ENCODE measurements at regions not wholly inside any gene's neighbourhood (a gene's known extent, or its start where the extent isn't known, plus 50 kb on each side); places are given as distances from the start of the nearest gene placed in this dataset.
"Not testable (repeated sequence)": the region's sequence is repeated elsewhere in the genome, so short reads cannot be mapped to it uniquely, and the experiment has no call there.

DNA sequence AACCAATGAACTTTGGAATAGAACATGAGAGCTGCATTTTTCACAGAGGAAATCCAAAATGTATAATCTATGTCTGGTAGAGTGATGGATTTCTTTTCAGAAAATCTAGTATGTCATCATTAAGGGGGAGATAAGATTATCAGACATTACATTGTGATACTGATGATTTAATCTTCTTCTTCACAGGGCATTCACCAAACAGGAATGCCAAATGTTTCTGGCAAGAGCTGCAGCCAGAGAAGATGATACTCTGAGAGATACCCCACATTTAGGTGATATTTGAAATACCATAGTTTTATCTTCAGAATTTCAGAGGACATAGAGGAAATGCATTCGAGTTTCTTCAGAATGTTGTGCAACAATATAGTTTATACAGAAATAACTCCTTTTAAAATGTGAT lies 1523.7 kb upstream of the ADGRL3 start:
- no peaks in the 10 kb centered on the region for H3K4me1 Mint-ChIP-seq
- DNase-seq (ENCODE audit: low spot score) (no peak), ATAC-seq (no peak)
- no peaks in the 10 kb centered on the region for H3K27me3 Mint-ChIP-seq (ENCODE audit: low read depth)
- 0 out of 2 replicates have a peak, but pooled peaks cover 4% of the 10 kb centered on the region for H3K9me3 Mint-ChIP-seq
- ChIA-PET POLR2A (no interaction called here), CTCF (no interaction called here)
- no peak overlapping the region for H3K27ac Mint-ChIP-seq
- no peaks in the 10 kb centered on the region for H3K36me3 Mint-ChIP-seq
- no peak overlapping the region for H3K4me3 Mint-ChIP-seq
- TF ChIP-seq, protein P1, sequence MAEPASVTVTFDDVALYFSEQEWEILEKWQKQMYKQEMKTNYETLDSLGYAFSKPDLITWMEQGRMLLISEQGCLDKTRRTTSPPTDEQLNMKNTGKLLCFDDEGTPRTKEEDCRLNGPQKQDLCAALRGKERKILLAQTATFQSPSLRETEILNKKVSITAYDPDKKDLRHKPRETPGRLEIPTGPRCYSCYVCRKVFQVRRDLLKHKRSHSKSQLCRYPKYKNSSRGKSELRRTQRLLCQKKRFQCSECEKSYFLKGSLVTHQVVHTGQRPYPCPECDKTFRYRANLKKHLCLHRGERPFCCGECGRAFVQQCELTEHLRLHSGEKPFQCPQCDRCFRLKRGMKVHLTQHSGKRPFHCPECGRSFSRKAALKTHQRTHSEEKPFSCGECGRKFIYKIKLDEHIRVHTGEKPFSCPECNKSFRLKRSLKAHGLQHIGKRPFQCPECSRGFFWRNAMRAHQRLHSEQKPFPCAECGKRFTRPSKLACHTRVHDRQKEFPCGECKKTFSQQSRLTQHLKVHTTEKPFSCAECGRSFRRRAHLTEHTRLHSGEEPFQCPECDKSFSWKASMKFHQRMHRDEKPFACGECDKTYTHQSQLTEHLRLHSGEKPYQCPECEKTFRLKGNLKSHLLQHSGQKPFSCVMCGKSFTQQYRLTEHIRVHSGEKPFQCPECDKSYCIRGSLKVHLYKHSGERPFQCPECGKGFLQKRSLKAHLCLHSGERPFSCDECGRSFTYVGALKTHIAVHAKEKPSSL (CRISPR knock-in tag; conservative IDR thresholded peaks at IDR 0.05) = no peak
- TF ChIP-seq GTF2I (CRISPR knock-in tag; conservative IDR thresholded peaks at IDR 0.05) = no peak
- TF ChIP-seq SMAD4 (CRISPR knock-in tag; IDR thresholded peaks at IDR 0.05) = no peak
- TF ChIP-seq GRHL2 (CRISPR knock-in tag; IDR thresholded peaks at IDR 0.05; ENCODE audit: insufficient replicate concordance, severe bottlenecking) = no peak
- no peak for TF ChIP-seq GABPB1 (CRISPR knock-in tag; IDR thresholded peaks at IDR 0.05)
- no peak for TF ChIP-seq NFE2L1 (CRISPR knock-in tag; IDR thresholded peaks at IDR 0.05)
- TF ChIP-seq RELA (CRISPR knock-in tag; IDR thresholded peaks at IDR 0.05; ENCODE audit: borderline replicate concordance) = no peak
- TF ChIP-seq ZNF396 (CRISPR knock-in tag; IDR thresholded peaks at IDR 0.05; ENCODE audit: borderline replicate concordance) = no peak
- TF ChIP-seq, protein P2, sequence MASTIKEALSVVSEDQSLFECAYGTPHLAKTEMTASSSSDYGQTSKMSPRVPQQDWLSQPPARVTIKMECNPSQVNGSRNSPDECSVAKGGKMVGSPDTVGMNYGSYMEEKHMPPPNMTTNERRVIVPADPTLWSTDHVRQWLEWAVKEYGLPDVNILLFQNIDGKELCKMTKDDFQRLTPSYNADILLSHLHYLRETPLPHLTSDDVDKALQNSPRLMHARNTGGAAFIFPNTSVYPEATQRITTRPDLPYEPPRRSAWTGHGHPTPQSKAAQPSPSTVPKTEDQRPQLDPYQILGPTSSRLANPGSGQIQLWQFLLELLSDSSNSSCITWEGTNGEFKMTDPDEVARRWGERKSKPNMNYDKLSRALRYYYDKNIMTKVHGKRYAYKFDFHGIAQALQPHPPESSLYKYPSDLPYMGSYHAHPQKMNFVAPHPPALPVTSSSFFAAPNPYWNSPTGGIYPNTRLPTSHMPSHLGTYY (CRISPR knock-in tag; IDR thresholded peaks at IDR 0.05) = no peak
- no peak for TF ChIP-seq ZNF416 (CRISPR knock-in tag; IDR thresholded peaks at IDR 0.05)
- no peak for TF ChIP-seq TCF7 (CRISPR knock-in tag; IDR thresholded peaks at IDR 0.05; ENCODE audit: low read depth)

DNA sequence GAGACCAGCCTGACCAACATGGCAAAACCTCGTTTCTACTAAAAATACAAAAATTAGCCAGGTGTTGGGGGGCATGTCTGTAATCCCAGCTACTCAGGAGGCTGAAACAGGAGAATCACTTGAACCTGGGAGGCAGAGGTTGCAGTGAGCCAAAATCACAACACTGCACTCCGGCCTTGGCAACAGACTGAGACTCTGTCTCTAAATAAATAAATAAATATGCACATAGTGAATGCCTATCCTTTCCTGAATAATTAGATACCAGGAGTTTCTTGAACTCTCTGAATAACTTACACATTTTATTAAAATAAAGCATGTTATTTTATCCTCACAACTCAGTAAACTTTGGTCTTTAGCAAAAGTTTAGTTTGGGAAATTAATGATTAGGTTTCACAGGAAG lies 1523.1 kb upstream of the ADGRL3 start:
- H3K9me3 Mint-ChIP-seq; H3K36me3 Mint-ChIP-seq; ATAC-seq; H3K27ac Mint-ChIP-seq; H3K4me1 Mint-ChIP-seq; CTCF ChIA-PET; H3K27me3 Mint-ChIP-seq (ENCODE audit: low read depth); H3K4me3 Mint-ChIP-seq; POLR2A ChIA-PET; DNase-seq (ENCODE audit: low spot score): not testable (repeated sequence)

DNA sequence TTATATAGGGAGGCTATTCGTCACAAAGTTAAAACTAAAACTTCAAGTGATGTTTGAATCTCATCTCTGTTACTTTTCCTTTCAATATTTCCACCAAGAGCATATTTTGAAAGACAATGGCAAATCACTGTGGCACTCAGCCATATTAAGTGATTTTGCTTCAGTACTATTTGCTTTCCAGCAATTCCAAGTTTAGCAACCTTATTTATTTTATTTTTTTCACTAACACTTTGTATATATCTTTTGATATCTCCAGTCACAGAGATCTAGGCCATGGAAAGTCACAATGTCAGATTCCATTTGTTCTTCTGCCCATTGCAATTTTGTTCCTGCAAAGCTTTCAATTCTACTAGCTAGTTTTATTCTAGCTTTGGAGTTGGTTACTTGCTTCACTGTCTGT lies 1514.5 kb upstream of the ADGRL3 start:
- Mint-ChIP-seq H3K27me3 (ENCODE audit: low read depth) (no peaks in the 10 kb centered on the region), H3K4me3 (no peak overlapping the region), H3K9me3 (no peaks in the 10 kb centered on the region), H3K36me3 (no peaks in the 10 kb centered on the region), H3K4me1 (no peaks in the 10 kb centered on the region), H3K27ac (no peak overlapping the region)
- DNase-seq (ENCODE audit: low spot score) = no peak
- POLR2A ChIA-PET = no interaction called here
- ATAC-seq = no peak
- CTCF ChIA-PET = no interaction called here
- TF ChIP-seq, protein P3, sequence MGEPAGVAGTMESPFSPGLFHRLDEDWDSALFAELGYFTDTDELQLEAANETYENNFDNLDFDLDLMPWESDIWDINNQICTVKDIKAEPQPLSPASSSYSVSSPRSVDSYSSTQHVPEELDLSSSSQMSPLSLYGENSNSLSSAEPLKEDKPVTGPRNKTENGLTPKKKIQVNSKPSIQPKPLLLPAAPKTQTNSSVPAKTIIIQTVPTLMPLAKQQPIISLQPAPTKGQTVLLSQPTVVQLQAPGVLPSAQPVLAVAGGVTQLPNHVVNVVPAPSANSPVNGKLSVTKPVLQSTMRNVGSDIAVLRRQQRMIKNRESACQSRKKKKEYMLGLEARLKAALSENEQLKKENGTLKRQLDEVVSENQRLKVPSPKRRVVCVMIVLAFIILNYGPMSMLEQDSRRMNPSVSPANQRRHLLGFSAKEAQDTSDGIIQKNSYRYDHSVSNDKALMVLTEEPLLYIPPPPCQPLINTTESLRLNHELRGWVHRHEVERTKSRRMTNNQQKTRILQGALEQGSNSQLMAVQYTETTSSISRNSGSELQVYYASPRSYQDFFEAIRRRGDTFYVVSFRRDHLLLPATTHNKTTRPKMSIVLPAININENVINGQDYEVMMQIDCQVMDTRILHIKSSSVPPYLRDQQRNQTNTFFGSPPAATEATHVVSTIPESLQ (CRISPR knock-in tag; IDR thresholded peaks at IDR 0.05) = no peak
- TF ChIP-seq, protein P4, sequence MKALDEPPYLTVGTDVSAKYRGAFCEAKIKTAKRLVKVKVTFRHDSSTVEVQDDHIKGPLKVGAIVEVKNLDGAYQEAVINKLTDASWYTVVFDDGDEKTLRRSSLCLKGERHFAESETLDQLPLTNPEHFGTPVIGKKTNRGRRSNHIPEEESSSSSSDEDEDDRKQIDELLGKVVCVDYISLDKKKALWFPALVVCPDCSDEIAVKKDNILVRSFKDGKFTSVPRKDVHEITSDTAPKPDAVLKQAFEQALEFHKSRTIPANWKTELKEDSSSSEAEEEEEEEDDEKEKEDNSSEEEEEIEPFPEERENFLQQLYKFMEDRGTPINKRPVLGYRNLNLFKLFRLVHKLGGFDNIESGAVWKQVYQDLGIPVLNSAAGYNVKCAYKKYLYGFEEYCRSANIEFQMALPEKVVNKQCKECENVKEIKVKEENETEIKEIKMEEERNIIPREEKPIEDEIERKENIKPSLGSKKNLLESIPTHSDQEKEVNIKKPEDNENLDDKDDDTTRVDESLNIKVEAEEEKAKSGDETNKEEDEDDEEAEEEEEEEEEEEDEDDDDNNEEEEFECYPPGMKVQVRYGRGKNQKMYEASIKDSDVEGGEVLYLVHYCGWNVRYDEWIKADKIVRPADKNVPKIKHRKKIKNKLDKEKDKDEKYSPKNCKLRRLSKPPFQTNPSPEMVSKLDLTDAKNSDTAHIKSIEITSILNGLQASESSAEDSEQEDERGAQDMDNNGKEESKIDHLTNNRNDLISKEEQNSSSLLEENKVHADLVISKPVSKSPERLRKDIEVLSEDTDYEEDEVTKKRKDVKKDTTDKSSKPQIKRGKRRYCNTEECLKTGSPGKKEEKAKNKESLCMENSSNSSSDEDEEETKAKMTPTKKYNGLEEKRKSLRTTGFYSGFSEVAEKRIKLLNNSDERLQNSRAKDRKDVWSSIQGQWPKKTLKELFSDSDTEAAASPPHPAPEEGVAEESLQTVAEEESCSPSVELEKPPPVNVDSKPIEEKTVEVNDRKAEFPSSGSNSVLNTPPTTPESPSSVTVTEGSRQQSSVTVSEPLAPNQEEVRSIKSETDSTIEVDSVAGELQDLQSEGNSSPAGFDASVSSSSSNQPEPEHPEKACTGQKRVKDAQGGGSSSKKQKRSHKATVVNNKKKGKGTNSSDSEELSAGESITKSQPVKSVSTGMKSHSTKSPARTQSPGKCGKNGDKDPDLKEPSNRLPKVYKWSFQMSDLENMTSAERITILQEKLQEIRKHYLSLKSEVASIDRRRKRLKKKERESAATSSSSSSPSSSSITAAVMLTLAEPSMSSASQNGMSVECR (CRISPR knock-in tag; IDR thresholded peaks at IDR 0.05; ENCODE audit: borderline replicate concordance) = no peak
- TF ChIP-seq OVOL2 (CRISPR knock-in tag; IDR thresholded peaks at IDR 0.05; ENCODE audit: borderline replicate concordance) (no peak), ZNF121 (CRISPR knock-in tag; IDR thresholded peaks at IDR 0.05) (no peak), TP53 (CRISPR knock-in tag; IDR thresholded peaks at IDR 0.05) (no peak), MYBL2 (CRISPR knock-in tag; IDR thresholded peaks at IDR 0.05) (no peak), HMGA2 (CRISPR knock-in tag; IDR thresholded peaks at IDR 0.05) (no peak), TCF7 (CRISPR knock-in tag; IDR thresholded peaks at IDR 0.05; ENCODE audit: low read depth) (no peak)
- TF ChIP-seq, protein P5, sequence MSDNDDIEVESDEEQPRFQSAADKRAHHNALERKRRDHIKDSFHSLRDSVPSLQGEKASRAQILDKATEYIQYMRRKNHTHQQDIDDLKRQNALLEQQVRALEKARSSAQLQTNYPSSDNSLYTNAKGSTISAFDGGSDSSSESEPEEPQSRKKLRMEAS (CRISPR knock-in tag; IDR thresholded peaks at IDR 0.05) = no peak
- TF ChIP-seq, protein P6, sequence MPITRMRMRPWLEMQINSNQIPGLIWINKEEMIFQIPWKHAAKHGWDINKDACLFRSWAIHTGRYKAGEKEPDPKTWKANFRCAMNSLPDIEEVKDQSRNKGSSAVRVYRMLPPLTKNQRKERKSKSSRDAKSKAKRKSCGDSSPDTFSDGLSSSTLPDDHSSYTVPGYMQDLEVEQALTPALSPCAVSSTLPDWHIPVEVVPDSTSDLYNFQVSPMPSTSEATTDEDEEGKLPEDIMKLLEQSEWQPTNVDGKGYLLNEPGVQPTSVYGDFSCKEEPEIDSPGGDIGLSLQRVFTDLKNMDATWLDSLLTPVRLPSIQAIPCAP (CRISPR knock-in tag; IDR thresholded peaks at IDR 0.05) = no peak
- TF ChIP-seq, protein P7, sequence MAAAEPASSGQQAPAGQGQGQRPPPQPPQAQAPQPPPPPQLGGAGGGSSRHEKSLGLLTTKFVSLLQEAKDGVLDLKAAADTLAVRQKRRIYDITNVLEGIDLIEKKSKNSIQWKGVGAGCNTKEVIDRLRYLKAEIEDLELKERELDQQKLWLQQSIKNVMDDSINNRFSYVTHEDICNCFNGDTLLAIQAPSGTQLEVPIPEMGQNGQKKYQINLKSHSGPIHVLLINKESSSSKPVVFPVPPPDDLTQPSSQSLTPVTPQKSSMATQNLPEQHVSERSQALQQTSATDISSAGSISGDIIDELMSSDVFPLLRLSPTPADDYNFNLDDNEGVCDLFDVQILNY (CRISPR knock-in tag; IDR thresholded peaks at IDR 0.05) = no peak
- TF ChIP-seq, protein P8, sequence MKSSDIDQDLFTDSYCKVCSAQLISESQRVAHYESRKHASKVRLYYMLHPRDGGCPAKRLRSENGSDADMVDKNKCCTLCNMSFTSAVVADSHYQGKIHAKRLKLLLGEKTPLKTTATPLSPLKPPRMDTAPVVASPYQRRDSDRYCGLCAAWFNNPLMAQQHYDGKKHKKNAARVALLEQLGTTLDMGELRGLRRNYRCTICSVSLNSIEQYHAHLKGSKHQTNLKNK (CRISPR knock-in tag; IDR thresholded peaks at IDR 0.05) = no peak

Data from WTC11 (cell line).